ENCODE measurements at regions not wholly inside any gene's neighbourhood (a gene's known extent, or its start where the extent isn't known, plus 50 kb on each side); places are given as distances from the start of the nearest gene placed in this dataset.

- TF ChIP-seq, protein P1, sequence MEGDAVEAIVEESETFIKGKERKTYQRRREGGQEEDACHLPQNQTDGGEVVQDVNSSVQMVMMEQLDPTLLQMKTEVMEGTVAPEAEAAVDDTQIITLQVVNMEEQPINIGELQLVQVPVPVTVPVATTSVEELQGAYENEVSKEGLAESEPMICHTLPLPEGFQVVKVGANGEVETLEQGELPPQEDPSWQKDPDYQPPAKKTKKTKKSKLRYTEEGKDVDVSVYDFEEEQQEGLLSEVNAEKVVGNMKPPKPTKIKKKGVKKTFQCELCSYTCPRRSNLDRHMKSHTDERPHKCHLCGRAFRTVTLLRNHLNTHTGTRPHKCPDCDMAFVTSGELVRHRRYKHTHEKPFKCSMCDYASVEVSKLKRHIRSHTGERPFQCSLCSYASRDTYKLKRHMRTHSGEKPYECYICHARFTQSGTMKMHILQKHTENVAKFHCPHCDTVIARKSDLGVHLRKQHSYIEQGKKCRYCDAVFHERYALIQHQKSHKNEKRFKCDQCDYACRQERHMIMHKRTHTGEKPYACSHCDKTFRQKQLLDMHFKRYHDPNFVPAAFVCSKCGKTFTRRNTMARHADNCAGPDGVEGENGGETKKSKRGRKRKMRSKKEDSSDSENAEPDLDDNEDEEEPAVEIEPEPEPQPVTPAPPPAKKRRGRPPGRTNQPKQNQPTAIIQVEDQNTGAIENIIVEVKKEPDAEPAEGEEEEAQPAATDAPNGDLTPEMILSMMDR (conservative IDR thresholded peaks at IDR 0.05; ENCODE audit: low read depth, low read length): no peak
- TF ChIP-seq EZH2 (IDR thresholded peaks at IDR 0.05; ENCODE audit: low read length, unreplicated experiment): no peak
- TF ChIP-seq EZH2phosphoT487 (IDR thresholded peaks at IDR 0.05; ENCODE audit: borderline replicate concordance, low read length): no peak
Observed at GRCh38 chr2:220356076-220356475, 728.6 kb downstream of the SLC4A3 start.
